MM.1S (cell line): ENCODE measurements at regions not wholly inside any gene's neighbourhood (a gene's known extent, or its start where the extent isn't known, plus 50 kb on each side); places are given as distances from the start of the nearest gene placed in this dataset.

Source experiments
- DNase-seq: peaks from one replicate; pipeline ENCODE4 v3.0.0-alpha.2; 2015
- H2AFZ ChIP-seq: fragments of 300-600 bp; sonication (generic); 2 replicates; pipeline ENCODE4 v1.6.0; 2016; ENCODE audit warnings: antibody characterized with exemption, low read length
- H3F3A ChIP-seq: fragments of 300-600 bp; sonication (generic); 2 replicates; pipeline ENCODE4 v1.6.1; 2016; ENCODE audit warnings: mild to moderate bottlenecking, antibody characterized with exemption, low read length, moderate library complexity, mixed read lengths; ENCODE audit not compliant: insufficient read depth
- H3K27ac ChIP-seq: fragments of 300-600 bp; sonication (generic); 2 replicates; pipeline ENCODE4 v1.5.1; 2016; ENCODE audit warnings: mild to moderate bottlenecking, low read length
- H3K27me3 ChIP-seq: fragments of 300-600 bp; sonication (generic); replicated peaks from 2 replicates; pipeline ENCODE4 v1.6.0; 2016; ENCODE audit warnings: low read length; ENCODE audit not compliant: insufficient read depth
- H3K36me3 ChIP-seq: fragments of 300-600 bp; sonication (generic); replicated peaks from 2 replicates; pipeline ENCODE4 v1.6.1; 2016; ENCODE audit warnings: mild to moderate bottlenecking, low read length, mixed read lengths; ENCODE audit not compliant: insufficient read depth
- H3K4me1 ChIP-seq: fragments of 300-600 bp; sonication (generic); 2 replicates; pipeline ENCODE4 v1.6.1; 2016; ENCODE audit warnings: low read length, mixed read lengths
- H3K4me2 ChIP-seq: fragments of 300-600 bp; sonication (generic); 2 replicates; pipeline ENCODE4 v1.6.0; 2016; ENCODE audit warnings: low read depth, low read length
- H3K4me3 ChIP-seq: fragments of 300-600 bp; sonication (generic); 2 replicates; pipeline ENCODE4 v1.5.1; 2016; ENCODE audit warnings: low read length, mixed read lengths
- H3K79me2 ChIP-seq: fragments of 300-600 bp; sonication (generic); 2 replicates; pipeline ENCODE4 v1.6.1; 2016; ENCODE audit warnings: mixed run types, low read length, mixed read lengths
- H3K9ac ChIP-seq: fragments of 300-600 bp; sonication (generic); 2 replicates; pipeline ENCODE4 v1.6.1; 2016; ENCODE audit warnings: low read length, mixed read lengths
- H3K9me2 ChIP-seq: fragments of 300-600 bp; sonication (generic); replicated peaks from 2 replicates; pipeline ENCODE4 v1.6.1; 2016; ENCODE audit warnings: mild to moderate bottlenecking, low read length, mixed read lengths; ENCODE audit not compliant: insufficient read depth
- H3K9me3 ChIP-seq: fragments of 300-600 bp; sonication (generic); replicated peaks from 2 replicates; pipeline ENCODE4 v1.6.1; 2016; ENCODE audit warnings: mild to moderate bottlenecking, low read length, mixed read lengths; ENCODE audit not compliant: insufficient read depth
- H4K20me1 ChIP-seq: fragments of 300-600 bp; sonication (generic); 2 replicates; pipeline ENCODE4 v1.6.1; 2016; ENCODE audit warnings: mild to moderate bottlenecking, low read length, moderate library complexity, mixed read lengths; ENCODE audit not compliant: insufficient read depth
- EZH2 ChIP-seq: fragments of 300-600 bp; sonication (generic); optimal IDR thresholded peaks from 2 replicates; pipeline ENCODE3; 2017; ENCODE audit warnings: low read depth, mild to moderate bottlenecking, antibody characterized with exemption, low read length, mixed read lengths
- EZH2phosphoT487 ChIP-seq: fragments of 300-600 bp; sonication (generic); IDR thresholded peaks from 2 replicates; pipeline ENCODE4 v1.6.1; 2018; ENCODE audit warnings: antibody characterized with exemption, low read length
- TF ChIP-seq, protein P1 (sequence below): fragments of 300-600 bp; sonication (generic); IDR thresholded peaks from 2 replicates; pipeline ENCODE4 v1.5.1; 2016; ENCODE audit warnings: antibody characterized with exemption, low read length, mixed read lengths

- Histone ChIP-seq H3K4me1 (no peaks in the 10 kb centered on the region), H3K4me3 (no peak overlapping the region), H3K9me2 (no peaks in the 10 kb centered on the region), H3K27me3 (no peaks in the 10 kb centered on the region), H3K36me3 (no peaks in the 10 kb centered on the region), H3K9ac (no peak overlapping the region), H3K4me2 (no peak overlapping the region), H3K79me2 (no peaks in the 10 kb centered on the region), H4K20me1 (no peaks in the 10 kb centered on the region), H3F3A (no peaks in the 10 kb centered on the region), H3K27ac (no peak overlapping the region), H2AFZ (no peak overlapping the region), H3K9me3 (no peaks in the 10 kb centered on the region)
- no peak for DNase-seq
- TF ChIP-seq, protein P1, sequence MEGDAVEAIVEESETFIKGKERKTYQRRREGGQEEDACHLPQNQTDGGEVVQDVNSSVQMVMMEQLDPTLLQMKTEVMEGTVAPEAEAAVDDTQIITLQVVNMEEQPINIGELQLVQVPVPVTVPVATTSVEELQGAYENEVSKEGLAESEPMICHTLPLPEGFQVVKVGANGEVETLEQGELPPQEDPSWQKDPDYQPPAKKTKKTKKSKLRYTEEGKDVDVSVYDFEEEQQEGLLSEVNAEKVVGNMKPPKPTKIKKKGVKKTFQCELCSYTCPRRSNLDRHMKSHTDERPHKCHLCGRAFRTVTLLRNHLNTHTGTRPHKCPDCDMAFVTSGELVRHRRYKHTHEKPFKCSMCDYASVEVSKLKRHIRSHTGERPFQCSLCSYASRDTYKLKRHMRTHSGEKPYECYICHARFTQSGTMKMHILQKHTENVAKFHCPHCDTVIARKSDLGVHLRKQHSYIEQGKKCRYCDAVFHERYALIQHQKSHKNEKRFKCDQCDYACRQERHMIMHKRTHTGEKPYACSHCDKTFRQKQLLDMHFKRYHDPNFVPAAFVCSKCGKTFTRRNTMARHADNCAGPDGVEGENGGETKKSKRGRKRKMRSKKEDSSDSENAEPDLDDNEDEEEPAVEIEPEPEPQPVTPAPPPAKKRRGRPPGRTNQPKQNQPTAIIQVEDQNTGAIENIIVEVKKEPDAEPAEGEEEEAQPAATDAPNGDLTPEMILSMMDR, result no peak
- TF ChIP-seq EZH2 (no peak), EZH2phosphoT487 (no peak)
Observed at GRCh38 chr6:166764473-166765233, 137.6 kb upstream of the RPS6KA2 start.

- no peak overlapping the region for H3K4me2 ChIP-seq
- no peaks in the 10 kb centered on the region for H3K36me3 ChIP-seq
- H3K79me2 ChIP-seq, result no peaks in the 10 kb centered on the region
- no peak overlapping the region for H3K27ac ChIP-seq
- no peaks in the 10 kb centered on the region for H3K9me2 ChIP-seq
- no peak overlapping the region for H3K9ac ChIP-seq
- H2AFZ ChIP-seq, result no peak overlapping the region
- H4K20me1 ChIP-seq, result no peaks in the 10 kb centered on the region
- H3K9me3 ChIP-seq, result no peaks in the 10 kb centered on the region
- no peaks in the 10 kb centered on the region for H3K27me3 ChIP-seq
- H3K4me1 ChIP-seq, result no peaks in the 10 kb centered on the region
- H3F3A ChIP-seq, result no peaks in the 10 kb centered on the region
- DNase-seq, result no peak
- H3K4me3 ChIP-seq, result no peak overlapping the region
- TF ChIP-seq, protein P1, result no peak
- no peak for TF ChIP-seq EZH2
- no peak for TF ChIP-seq EZH2phosphoT487
Observed at GRCh38 chr6:166763606-166764472, 136.8 kb upstream of the RPS6KA2 start.

DNA sequence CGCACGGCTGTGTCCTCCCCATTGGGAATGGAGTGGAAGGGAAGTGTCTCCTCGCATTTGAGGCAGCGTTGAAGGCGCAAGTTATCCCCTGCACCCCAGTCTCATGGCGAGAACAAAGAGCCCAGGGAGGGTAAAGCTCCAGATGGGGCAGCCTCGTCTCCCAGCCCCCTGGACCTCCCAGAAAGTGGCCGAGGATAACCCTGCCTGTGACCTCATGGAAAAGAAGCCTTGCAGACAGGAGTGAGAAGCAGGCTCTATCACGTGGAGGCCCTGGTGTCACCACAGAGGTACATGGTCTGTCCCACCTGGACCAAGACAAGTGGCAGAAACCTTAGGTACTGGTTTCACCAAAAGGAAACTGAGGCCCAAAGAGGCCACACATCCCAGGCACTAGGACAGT is 134.8 kb upstream of the RPS6KA2 start:
- H4K20me1 ChIP-seq, result no peaks in the 10 kb centered on the region
- no peaks in the 10 kb centered on the region for H3K79me2 ChIP-seq
- no peaks in the 10 kb centered on the region for H3K27me3 ChIP-seq
- no peaks in the 10 kb centered on the region for H3K9me2 ChIP-seq
- H3K4me1 ChIP-seq, result no peaks in the 10 kb centered on the region
- H3K4me3 ChIP-seq, result no peak overlapping the region
- no peak overlapping the region for H2AFZ ChIP-seq
- H3F3A ChIP-seq, result no peaks in the 10 kb centered on the region
- H3K9ac ChIP-seq, result no peak overlapping the region
- no peaks in the 10 kb centered on the region for H3K9me3 ChIP-seq
- no peak overlapping the region for H3K27ac ChIP-seq
- TF ChIP-seq, protein P1, result no peak
- TF ChIP-seq EZH2, result no peak
- H3K36me3 ChIP-seq, result no peaks in the 10 kb centered on the region
- no peak for DNase-seq
- no peak overlapping the region for H3K4me2 ChIP-seq
